HCT116 (cell line): ENCODE measurements at regions not wholly inside any gene's neighbourhood (a gene's known extent, or its start where the extent isn't known, plus 50 kb on each side); places are given as distances from the start of the nearest gene placed in this dataset.

ENCODE experiments used
- ATAC-seq: fragments of 200-7000 bp; cut with Tn5 transposase; 2 replicates; pipeline ENCODE4 v1.9.1; 2020; ENCODE audit warnings: mild to moderate bottlenecking, moderate library complexity
- BruUV-seq: library from RNA; stranded (reverse); fragments of 400-500 nt; replicated peaks from 2 replicates; lab custom pipeline; 2021; lab: Mats Ljungman, UMichigan
- CTCF ChIA-PET: fragments of 300-600 bp; sonication (Branson Sonifier 250); formaldehyde crosslinking; loops from one replicate; lab custom pipeline; 2021; ENCODE audit warnings: antibody characterized with exemption; lab: Charles Lee
- POLR2A ChIA-PET: fragments of 300-600, 350-600 bp; sonication (Branson Sonifier 250); formaldehyde crosslinking; loops from one replicate; lab custom pipeline; 2021; ENCODE audit warnings: antibody characterized with exemption; lab: Charles Lee
- RAD21 ChIA-PET, 2 experiments: fragments of 300-600 bp; sonication (Branson Sonifier 250); formaldehyde crosslinking; loops; one replicate each; lab custom pipeline; 2023; ENCODE audit warnings: low total read pairs in 2 of 2; ENCODE audit not compliant: uncharacterized antibody in 2 of 2, unreplicated experiment in 2 of 2, low non-redundant PET in 1 of 2; lab: Charles Lee
- DNase-seq: peaks from one replicate; pipeline ENCODE4 v3.0.0-alpha.2; 2010; ENCODE audit warnings: low read depth, low spot score
- H2AFZ ChIP-seq: fragments of 200-600 bp; shearing (Covaris generic), sonication (generic); 2 replicates; pipeline ENCODE4 v1.6.1; 2017; ENCODE audit warnings: low read depth, mixed run types, mixed read lengths, antibody characterized with exemption, low read length; ENCODE audit not compliant: poor library complexity, severe bottlenecking
- H3K27ac ChIP-seq: 2 replicates; pipeline ENCODE4 v1.5.1; 2012; ENCODE audit warnings: low read depth, low read length
- H3K27me3 ChIP-seq: fragments of 200-600 bp; sonication (generic); 2 replicates; pipeline ENCODE4 v1.6.1; 2016; ENCODE audit warnings: mixed run types, low read length, mixed read lengths; ENCODE audit not compliant: insufficient read depth
- H3K36me3 ChIP-seq, 2 experiments: fragments of 200-500 bp in 1 of 2; fragments of 200-600 bp in 1 of 2; sonication (Bioruptor generic) in 1 of 2; sonication (generic) in 1 of 2; 2 replicates each; pipeline versions ENCODE4 v1.5.1 to v1.6.1; 2014 to 2016; ENCODE audit warnings: low read length in 2 of 2, inconsistent platforms in 1 of 2, mixed read lengths in 1 of 2, mixed run types in 1 of 2; ENCODE audit not compliant: insufficient read depth in 2 of 2, control insufficient read depth in 1 of 2
- H3K4me1 ChIP-seq, 2 experiments: fragments of 200-600 bp in 1 of 2; sonication (generic) in 1 of 2; 2 replicates each; pipeline versions ENCODE4 v1.5.1 to v1.6.1; 2012 to 2017; ENCODE audit warnings: low read length in 2 of 2, inconsistent platforms in 1 of 2, mild to moderate bottlenecking in 1 of 2, mixed read lengths in 1 of 2, mixed run types in 1 of 2, moderate library complexity in 1 of 2; ENCODE audit not compliant: insufficient read depth in 2 of 2, control insufficient read depth in 1 of 2
- H3K4me2 ChIP-seq: fragments of 200-600 bp; sonication (generic); 2 replicates; pipeline ENCODE4 v1.6.1; 2017; ENCODE audit warnings: mixed run types, low read length, mixed read lengths
- H3K4me3 ChIP-seq, 2 experiments: fragments of 200-600 bp in 1 of 2; sonication (generic) in 1 of 2; replicated peaks in 1 of 2; 2 replicates each; pipeline ENCODE4 v1.5.1; 2011 to 2016; ENCODE audit warnings: low read length in 2 of 2, control low read depth in 1 of 2, low read depth in 1 of 2, mild to moderate bottlenecking in 1 of 2, mixed read lengths in 1 of 2, mixed run types in 1 of 2
- H3K79me2 ChIP-seq: fragments of 200-600 bp; sonication (generic); 2 replicates; pipeline ENCODE4 v1.6.1; 2017; ENCODE audit warnings: mild to moderate bottlenecking, mixed run types, low read length, moderate library complexity, mixed read lengths; ENCODE audit not compliant: insufficient read depth
- H3K9ac ChIP-seq: fragments of 200-600 bp; sonication (generic); 2 replicates; pipeline ENCODE4 v1.6.1; 2016; ENCODE audit warnings: low read length, mixed read lengths
- H3K9me2 ChIP-seq: fragments of 200-600 bp; sonication (generic), shearing (Covaris generic); 2 replicates; pipeline ENCODE4 v1.6.1; 2017; ENCODE audit warnings: mixed run types, mild to moderate bottlenecking, moderate library complexity; ENCODE audit not compliant: insufficient read depth
- H3K9me3 ChIP-seq, 2 experiments: fragments of 200-500 bp in 1 of 2; fragments of 200-600 bp in 1 of 2; sonication (Bioruptor generic) in 1 of 2; sonication (generic) in 1 of 2; 2 replicates each; pipeline ENCODE4 v1.6.1; 2014 to 2017; ENCODE audit warnings: low read length in 2 of 2, mixed read lengths in 2 of 2, inconsistent platforms in 1 of 2, low read depth in 1 of 2, mild to moderate bottlenecking in 1 of 2, mixed run types in 1 of 2, moderate library complexity in 1 of 2; ENCODE audit not compliant: control insufficient read depth in 1 of 2, insufficient read depth in 1 of 2
- H4K20me1 ChIP-seq: fragments of 200-600 bp; sonication (generic), shearing (Covaris generic); 2 replicates; pipeline ENCODE4 v1.6.1; 2017; ENCODE audit warnings: mixed run types, mild to moderate bottlenecking, moderate library complexity; ENCODE audit not compliant: insufficient read depth
- CBX3 ChIP-seq: IDR thresholded peaks from 2 replicates; pipeline ENCODE4 v1.6.1; 2012; ENCODE audit warnings: low read depth
- CEBPB ChIP-seq: IDR thresholded peaks from 2 replicates; pipeline ENCODE4 v1.6.1; 2012; ENCODE audit warnings: low read depth
- CTCF ChIP-seq, 3 experiments: fragments of 200-600 bp in 1 of 3; sonication (generic) in 1 of 3; IDR thresholded peaks in 2 of 3; conservative IDR thresholded peaks in 1 of 3; 2 replicates each; pipeline ENCODE4 v1.5.1; 2012 to 2017; ENCODE audit warnings: low read depth in 2 of 3, low read length in 2 of 3, antibody characterized with exemption in 1 of 3, borderline replicate concordance in 1 of 3, control low read depth in 1 of 3, mild to moderate bottlenecking in 1 of 3, mixed read lengths in 1 of 3, mixed run types in 1 of 3, moderate library complexity in 1 of 3; ENCODE audit not compliant: insufficient read depth in 1 of 3
- EGR1 ChIP-seq: IDR thresholded peaks from 2 replicates; pipeline ENCODE4 v1.6.1; 2012; ENCODE audit warnings: low read depth
- EZH2 ChIP-seq: fragments of 200-600 bp; sonication (generic); IDR thresholded peaks from 2 replicates; pipeline ENCODE4 v1.6.1; 2017; ENCODE audit warnings: antibody characterized with exemption, mixed run types
- EZH2phosphoT487 ChIP-seq: fragments of 200-600 bp; IDR thresholded peaks from 2 replicates; pipeline ENCODE4 v1.6.1; 2018; ENCODE audit warnings: antibody characterized with exemption, borderline replicate concordance
- FOSL1 ChIP-seq: IDR thresholded peaks from 2 replicates; pipeline ENCODE4 v1.6.1; 2012; ENCODE audit warnings: low read depth
- JUND ChIP-seq: IDR thresholded peaks from 2 replicates; pipeline ENCODE4 v1.6.1; 2012
- POLR2A ChIP-seq: IDR thresholded peaks from 2 replicates; pipeline ENCODE4 v1.7.0; 2011; ENCODE audit warnings: borderline replicate concordance; ENCODE audit not compliant: insufficient read depth, insufficient read length; ENCODE audit errors: extremely low read depth
- POLR2AphosphoS5 ChIP-seq: IDR thresholded peaks from 2 replicates; pipeline ENCODE4 v1.6.1; 2011; ENCODE audit warnings: mild to moderate bottlenecking, low read depth, low read length, moderate library complexity
- RAD21 ChIP-seq: IDR thresholded peaks from 2 replicates; pipeline ENCODE4 v1.6.1; 2012; ENCODE audit warnings: low read depth, mild to moderate bottlenecking
- SIN3A ChIP-seq: IDR thresholded peaks from 2 replicates; pipeline ENCODE4 v1.6.1; 2012; ENCODE audit warnings: low read depth
- SP1 ChIP-seq: IDR thresholded peaks from 2 replicates; pipeline ENCODE4 v1.6.1; 2012; ENCODE audit warnings: low read depth
- SRF ChIP-seq: IDR thresholded peaks from 2 replicates; pipeline ENCODE4 v1.6.1; 2012; ENCODE audit warnings: low read depth
- TCF7L2 ChIP-seq: IDR thresholded peaks from 2 replicates; pipeline ENCODE4 v1.7.0; 2011; ENCODE audit warnings: borderline replicate concordance, inconsistent platforms; ENCODE audit not compliant: insufficient read depth, insufficient read length; ENCODE audit errors: extremely low read depth
- YY1 ChIP-seq: IDR thresholded peaks from 2 replicates; pipeline ENCODE4 v1.6.1; 2011; ENCODE audit warnings: low read length, low read depth, moderate library complexity, mild to moderate bottlenecking; ENCODE audit not compliant: insufficient replicate concordance; ENCODE audit errors: extremely low read depth
- ZBTB33 ChIP-seq: IDR thresholded peaks from 2 replicates; pipeline ENCODE4 v1.6.1; 2011; ENCODE audit warnings: mild to moderate bottlenecking, low read length, moderate library complexity; ENCODE audit not compliant: insufficient replicate concordance; ENCODE audit errors: extremely low read depth
- ZFX ChIP-seq: fragments of 450-650 bp; IDR thresholded peaks from 2 replicates; pipeline ENCODE4 v1.6.1; 2017
- ZNF274 ChIP-seq: fragments of 200-500 bp; sonication (Bioruptor generic); IDR thresholded peaks from 2 replicates; pipeline ENCODE4 v1.6.1; 2014; ENCODE audit warnings: mild to moderate bottlenecking, low read depth, low read length, inconsistent platforms
- intact Hi-C: fragments of 100-400 bp; cut with micrococcal nuclease; formaldehyde crosslinking; loops from 2 replicates; pipeline ENCODE4 v1.10.0; 2022

GRCh38 chr1:239151937-239152336, 234.4 kb upstream of the CHRM3 start:
- no peak overlapping the region for H3K9ac ChIP-seq
- ChIA-PET POLR2A (no interaction called here), RAD21 (no interaction called here), CTCF (no interaction called here)
- H3K27ac ChIP-seq: no peak overlapping the region
- H2AFZ ChIP-seq: no peak overlapping the region
- ATAC-seq: no peak
- no peaks in the 10 kb centered on the region for H4K20me1 ChIP-seq
- no peaks in the 10 kb centered on the region for H3K79me2 ChIP-seq
- H3K4me2 ChIP-seq: no peak overlapping the region
- no peaks in the 10 kb centered on the region for H3K9me2 ChIP-seq
- H3K27me3 ChIP-seq: no peaks in the 10 kb centered on the region
- H3K4me1 ChIP-seq: no peaks in the 10 kb centered on the region
- peaks cover 16 to 23% of the 10 kb centered on the region in 2 experiments; a peak in 2 of 4 replicates for H3K9me3 ChIP-seq
- no peak for DNase-seq
- no TSS peak for BruUV-seq
- H3K4me3 ChIP-seq: no peak overlapping the region
- TF ChIP-seq EZH2phosphoT487: no peak
- no peak for TF ChIP-seq SRF
- no peak for TF ChIP-seq SIN3A
- no peak for TF ChIP-seq TCF7L2
- no peak for TF ChIP-seq FOSL1
- TF ChIP-seq JUND: no peak
- no peak for TF ChIP-seq ZFX
- no peak for TF ChIP-seq EGR1
- no peak for TF ChIP-seq YY1
- TF ChIP-seq ZNF274: no peak
- TF ChIP-seq RAD21: no peak
- no peak for TF ChIP-seq EZH2
- TF ChIP-seq SP1: no peak
- no peak for TF ChIP-seq POLR2A
- no peak for TF ChIP-seq ZBTB33
- TF ChIP-seq CTCF (IDR thresholded peaks at IDR 0.05 in 2 of 3, conservative IDR thresholded peaks at IDR 0.05 in 1 of 3; ENCODE audit: borderline replicate concordance in 1 of 3, insufficient read depth in 1 of 3, low read depth in 2 of 3, low read length in 2 of 3): no peak
- TF ChIP-seq POLR2AphosphoS5: no peak
- TF ChIP-seq CEBPB: no peak
- no peak for TF ChIP-seq CBX3
- intact Hi-C loops: no loop called here
- H3K36me3 ChIP-seq: no peaks in the 10 kb centered on the region
